ENCODE measurements at regions not wholly inside any gene's neighbourhood (a gene's known extent, or its start where the extent isn't known, plus 50 kb on each side); places are given as distances from the start of the nearest gene placed in this dataset.

GRCh38 chr10:130554701-130555410 lies 418.7 kb downstream of the GLRX3 start:
- TF ChIP-seq, protein P1, sequence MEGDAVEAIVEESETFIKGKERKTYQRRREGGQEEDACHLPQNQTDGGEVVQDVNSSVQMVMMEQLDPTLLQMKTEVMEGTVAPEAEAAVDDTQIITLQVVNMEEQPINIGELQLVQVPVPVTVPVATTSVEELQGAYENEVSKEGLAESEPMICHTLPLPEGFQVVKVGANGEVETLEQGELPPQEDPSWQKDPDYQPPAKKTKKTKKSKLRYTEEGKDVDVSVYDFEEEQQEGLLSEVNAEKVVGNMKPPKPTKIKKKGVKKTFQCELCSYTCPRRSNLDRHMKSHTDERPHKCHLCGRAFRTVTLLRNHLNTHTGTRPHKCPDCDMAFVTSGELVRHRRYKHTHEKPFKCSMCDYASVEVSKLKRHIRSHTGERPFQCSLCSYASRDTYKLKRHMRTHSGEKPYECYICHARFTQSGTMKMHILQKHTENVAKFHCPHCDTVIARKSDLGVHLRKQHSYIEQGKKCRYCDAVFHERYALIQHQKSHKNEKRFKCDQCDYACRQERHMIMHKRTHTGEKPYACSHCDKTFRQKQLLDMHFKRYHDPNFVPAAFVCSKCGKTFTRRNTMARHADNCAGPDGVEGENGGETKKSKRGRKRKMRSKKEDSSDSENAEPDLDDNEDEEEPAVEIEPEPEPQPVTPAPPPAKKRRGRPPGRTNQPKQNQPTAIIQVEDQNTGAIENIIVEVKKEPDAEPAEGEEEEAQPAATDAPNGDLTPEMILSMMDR (IDR thresholded peaks at IDR 0.05): no peak

GRCh38 chr10:130555411-130555750 lies 419.2 kb downstream of the GLRX3 start:
- intact Hi-C loops (cut with DNase I): no loop called here
- no peaks in the 10 kb centered on the region for H3K4me1 ChIP-seq
- no peaks in the 10 kb centered on the region for H3K9me3 ChIP-seq
- H3K27ac ChIP-seq: no peak overlapping the region
- TF ChIP-seq, protein P1 (IDR thresholded peaks at IDR 0.05): no peak
- no peaks in the 10 kb centered on the region for H3K36me3 ChIP-seq
- no peaks in the 10 kb centered on the region for H3K27me3 ChIP-seq
- H3K4me3 ChIP-seq: no peak overlapping the region
- DNase-seq (ENCODE audit: low spot score in 2 of 2): no peak

More at GRCh38 chr10:130554701-130555410, 418.7 kb downstream of the GLRX3 start:
- Histone ChIP-seq H3K9me3 (no peaks in the 10 kb centered on the region), H3K36me3 (no peaks in the 10 kb centered on the region), H3K27me3 (no peaks in the 10 kb centered on the region), H3K4me3 (no peak overlapping the region), H3K27ac (no peak overlapping the region), H3K4me1 (no peaks in the 10 kb centered on the region)
- no peak for DNase-seq (ENCODE audit: low spot score in 2 of 2)
- intact Hi-C loops (cut with DNase I): no loop called here

DNA sequence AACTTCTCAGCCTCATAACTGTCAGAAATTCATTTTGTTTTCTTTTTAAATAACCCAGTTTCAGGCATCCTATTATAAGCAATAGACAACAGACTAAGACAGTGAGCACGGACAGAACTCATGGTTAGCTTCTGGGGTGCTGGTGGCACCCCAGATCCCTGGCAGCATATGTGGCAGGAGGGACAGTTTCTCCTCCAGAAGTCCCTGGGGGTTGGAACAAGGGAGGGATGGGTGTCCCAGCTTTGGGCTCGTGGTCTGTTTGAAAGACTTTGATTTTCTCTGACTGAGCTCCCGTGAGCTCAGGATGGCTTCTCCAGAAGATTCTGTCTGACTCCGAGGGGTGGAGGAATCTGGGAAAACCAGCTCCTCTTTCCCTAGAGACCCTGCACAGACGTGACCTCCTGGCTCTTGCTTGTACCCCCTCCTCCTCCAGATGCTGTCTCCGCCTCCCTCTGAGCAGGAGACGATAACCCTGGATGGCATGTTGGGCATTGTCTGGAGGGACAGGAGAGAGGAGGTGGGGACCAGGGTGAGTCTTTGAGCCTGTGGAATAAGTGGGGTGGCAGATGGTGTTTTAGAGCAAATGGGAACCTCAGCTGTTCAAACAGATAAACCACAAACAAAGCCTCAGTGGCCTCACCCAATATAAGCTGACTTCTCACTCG lies 421.1 kb downstream of the GLRX3 start:
- TF ChIP-seq, protein P1 (IDR thresholded peaks at IDR 0.05): no peak
- H3K9me3 ChIP-seq: no peaks in the 10 kb centered on the region
- H3K36me3 ChIP-seq: no peaks in the 10 kb centered on the region
- intact Hi-C loops (cut with DNase I): no loop called here
- no peaks in the 10 kb centered on the region for H3K4me1 ChIP-seq
- H3K4me3 ChIP-seq: no peak overlapping the region
- no peaks in the 10 kb centered on the region for H3K27me3 ChIP-seq
- H3K27ac ChIP-seq: no peak overlapping the region
- no peak for DNase-seq (ENCODE audit: low spot score in 2 of 2)

GRCh38 chr10:130558746-130559546 lies 422.8 kb downstream of the GLRX3 start:
- no peaks in the 10 kb centered on the region for H3K4me1 ChIP-seq
- H3K27me3 ChIP-seq: no peaks in the 10 kb centered on the region
- no peak for DNase-seq (ENCODE audit: low spot score in 2 of 2)
- no peak overlapping the region for H3K27ac ChIP-seq
- H3K4me3 ChIP-seq: no peak overlapping the region
- no peaks in the 10 kb centered on the region for H3K9me3 ChIP-seq
- TF ChIP-seq, protein P1 (IDR thresholded peaks at IDR 0.05): no peak
- H3K36me3 ChIP-seq: no peaks in the 10 kb centered on the region
- intact Hi-C loops (cut with DNase I): no loop called here

- TF ChIP-seq, protein P1 (IDR thresholded peaks at IDR 0.05): no peak
- intact Hi-C loops (cut with DNase I): no loop called here
- Histone ChIP-seq H3K27me3 (no peaks in the 10 kb centered on the region), H3K36me3 (no peaks in the 10 kb centered on the region), H3K4me1 (no peaks in the 10 kb centered on the region), H3K27ac (no peak overlapping the region), H3K4me3 (no peak overlapping the region), H3K9me3 (no peaks in the 10 kb centered on the region)
- no peak for DNase-seq (ENCODE audit: low spot score in 2 of 2)
Measured at GRCh38 chr10:130559547-130559880, 423.3 kb downstream of the GLRX3 start.

All from ascending aorta (tissue), 2 donors.